Glutamatergic neuron (in vitro differentiated cells): ENCODE measurements at regions not wholly inside any gene's neighbourhood (a gene's known extent, or its start where the extent isn't known, plus 50 kb on each side); places are given as distances from the start of the nearest gene placed in this dataset.
"Not testable (repeated sequence)": the region's sequence is repeated elsewhere in the genome, so short reads cannot be mapped to it uniquely, and the experiment has no call there.

ENCODE experiments used
- DNase-seq: peaks from one replicate; pipeline ENCODE4 v3.0.0; 2022
- H3K27ac Mint-ChIP-seq: one replicate; pipeline ENCODE4 v1.8.0; 2020; ENCODE audit warnings: mild to moderate bottlenecking, mixed read lengths, inconsistent platforms; ENCODE audit not compliant: unreplicated experiment
- H3K27me3 Mint-ChIP-seq: one replicate; pipeline ENCODE4 v1.8.0; 2020; ENCODE audit warnings: mild to moderate bottlenecking, moderate library complexity, mixed read lengths, inconsistent platforms; ENCODE audit not compliant: unreplicated experiment
- H3K36me3 Mint-ChIP-seq: one replicate; pipeline ENCODE4 v1.8.0; 2020; ENCODE audit warnings: mild to moderate bottlenecking, mixed read lengths, inconsistent platforms; ENCODE audit not compliant: unreplicated experiment
- H3K4me1 Mint-ChIP-seq: one replicate; pipeline ENCODE4 v1.8.0; 2020; ENCODE audit warnings: mild to moderate bottlenecking, low read depth, mixed read lengths, inconsistent platforms; ENCODE audit not compliant: unreplicated experiment
- H3K4me3 Mint-ChIP-seq: one replicate; pipeline ENCODE4 v1.8.0; 2020; ENCODE audit warnings: mild to moderate bottlenecking, mixed read lengths, inconsistent platforms; ENCODE audit not compliant: unreplicated experiment
- H3K9me3 Mint-ChIP-seq: one replicate; pipeline ENCODE4 v1.8.0; 2020; ENCODE audit warnings: mild to moderate bottlenecking, moderate library complexity, mixed read lengths, inconsistent platforms; ENCODE audit not compliant: unreplicated experiment
- CTCF ChIP-seq: fragments of 200-600 bp; sonication (generic); IDR thresholded peaks from one replicate; pipeline ENCODE4 v1.5.0; 2021; ENCODE audit not compliant: partially characterized antibody, unreplicated experiment

GRCh38 chr10:59433720-59434428 lies 71.5 kb upstream of the FAM13C start:
- Mint-ChIP-seq H3K4me3 (no peak overlapping the region), H3K9me3 (no peaks in the 10 kb centered on the region), H3K27ac (no peak overlapping the region), H3K4me1 (no peaks in the 10 kb centered on the region), H3K27me3 (no peaks in the 10 kb centered on the region), H3K36me3 (no peaks in the 10 kb centered on the region)
- DNase-seq: no peak
- TF ChIP-seq CTCF: no peak

- H3K9me3 Mint-ChIP-seq: no peaks in the 10 kb centered on the region
- no peak for TF ChIP-seq CTCF
- H3K4me3 Mint-ChIP-seq: no peak overlapping the region
- no peak for DNase-seq
- no peak overlapping the region for H3K27ac Mint-ChIP-seq
- H3K4me1 Mint-ChIP-seq: no peaks in the 10 kb centered on the region
- no peaks in the 10 kb centered on the region for H3K36me3 Mint-ChIP-seq
- H3K27me3 Mint-ChIP-seq: no peaks in the 10 kb centered on the region
These were observed 70.0 kb upstream of the FAM13C start for GRCh38 chr10:59432207-59432900.

GRCh38 chr10:59413795-59414194 lies 51.4 kb upstream of the FAM13C start:
- not testable (repeated sequence) for H3K27ac Mint-ChIP-seq, H3K27me3 Mint-ChIP-seq, H3K4me3 Mint-ChIP-seq, H3K36me3 Mint-ChIP-seq, H3K9me3 Mint-ChIP-seq, DNase-seq, H3K4me1 Mint-ChIP-seq
